Activated naive CD4-positive, alpha-beta T cell treated with anti-CD3 and anti-CD28 coated beads, Interleukin-2, amount 10 ng/mL, durations not matched to agents 7 days and 5 days (primary cell): ENCODE measurements at regions not wholly inside any gene's neighbourhood (a gene's known extent, or its start where the extent isn't known, plus 50 kb on each side); places are given as distances from the start of the nearest gene placed in this dataset.
"Not testable (repeated sequence)": the region's sequence is repeated elsewhere in the genome, so short reads cannot be mapped to it uniquely, and the experiment has no call there.

Experiments
- CTCF ChIA-PET: fragments of 350-600 bp; sonication (Branson Sonifier 250); formaldehyde crosslinking; loops from one replicate; lab custom pipeline; 2021; ENCODE audit warnings: antibody characterized with exemption; lab: Charles Lee
- DNase-seq: peaks from one replicate; pipeline ENCODE4 v3.0.0-alpha.2; 2020
- H3K27ac Mint-ChIP-seq: one replicate; pipeline ENCODE4 v1.8.0; 2021; ENCODE audit warnings: mild to moderate bottlenecking, moderate library complexity, mixed read lengths
- H3K27me3 Mint-ChIP-seq: one replicate; pipeline ENCODE4 v1.8.0; 2021; ENCODE audit warnings: mild to moderate bottlenecking, mixed read lengths
- H3K36me3 Mint-ChIP-seq: one replicate; pipeline ENCODE4 v1.8.0; 2021; ENCODE audit warnings: mixed read lengths
- H3K4me1 Mint-ChIP-seq: one replicate; pipeline ENCODE4 v1.8.0; 2021; ENCODE audit warnings: mixed read lengths
- H3K4me3 Mint-ChIP-seq: one replicate; pipeline ENCODE4 v1.8.0; 2021; ENCODE audit warnings: mild to moderate bottlenecking, moderate library complexity, mixed read lengths
- H3K9me3 Mint-ChIP-seq: one replicate; pipeline ENCODE4 v1.8.0; 2021; ENCODE audit warnings: mixed read lengths

GRCh38 chrX:140447150-140447549 lies 57.7 kb downstream of the SOX3 start:
- H3K4me1 Mint-ChIP-seq: no peaks in the 10 kb centered on the region
- H3K27me3 Mint-ChIP-seq: no peaks in the 10 kb centered on the region
- H3K9me3 Mint-ChIP-seq: no peaks in the 10 kb centered on the region
- no peak for DNase-seq
- H3K36me3 Mint-ChIP-seq: no peaks in the 10 kb centered on the region
- no peak overlapping the region for H3K27ac Mint-ChIP-seq
- CTCF ChIA-PET: no interaction called here
- no peak overlapping the region for H3K4me3 Mint-ChIP-seq

- CTCF ChIA-PET: no interaction called here
- Mint-ChIP-seq H3K27ac (no peak overlapping the region), H3K4me1 (no peaks in the 10 kb centered on the region), H3K27me3 (no peaks in the 10 kb centered on the region), H3K36me3 (no peaks in the 10 kb centered on the region), H3K4me3 (no peak overlapping the region), H3K9me3 (no peaks in the 10 kb centered on the region)
- DNase-seq: no peak
Measured at GRCh38 chrX:140440876-140441275, 64.0 kb downstream of the SOX3 start.

GRCh38 chrX:140439476-140439875 lies 65.4 kb downstream of the SOX3 start:
- Mint-ChIP-seq H3K9me3 (no peaks in the 10 kb centered on the region), H3K36me3 (no peaks in the 10 kb centered on the region), H3K4me1 (no peaks in the 10 kb centered on the region), H3K27me3 (no peaks in the 10 kb centered on the region), H3K27ac (no peak overlapping the region), H3K4me3 (no peak overlapping the region)
- CTCF ChIA-PET: no interaction called here
- no peak for DNase-seq

- DNase-seq: no peak
- Mint-ChIP-seq H3K36me3 (no peaks in the 10 kb centered on the region), H3K9me3 (no peaks in the 10 kb centered on the region), H3K4me3 (no peak overlapping the region), H3K27ac (no peak overlapping the region), H3K4me1 (no peaks in the 10 kb centered on the region), H3K27me3 (no peaks in the 10 kb centered on the region)
- CTCF ChIA-PET: no interaction called here
Measured at GRCh38 chrX:140434347-140434746, 70.5 kb downstream of the SOX3 start.

- no peaks in the 10 kb centered on the region for H3K4me1 Mint-ChIP-seq
- no peak for DNase-seq
- no peak overlapping the region for H3K27ac Mint-ChIP-seq
- no peaks in the 10 kb centered on the region for H3K27me3 Mint-ChIP-seq
- H3K9me3 Mint-ChIP-seq: no peaks in the 10 kb centered on the region
- H3K4me3 Mint-ChIP-seq: no peak overlapping the region
- H3K36me3 Mint-ChIP-seq: no peaks in the 10 kb centered on the region
- CTCF ChIA-PET: no interaction called here
Measured at GRCh38 chrX:140433582-140433981, 71.3 kb downstream of the SOX3 start.

- DNase-seq: no peak
- Mint-ChIP-seq H3K36me3 (no peaks in the 10 kb centered on the region), H3K27me3 (no peaks in the 10 kb centered on the region), H3K27ac (no peak overlapping the region), H3K4me3 (no peak overlapping the region), H3K9me3 (no peaks in the 10 kb centered on the region), H3K4me1 (no peaks in the 10 kb centered on the region)
- CTCF ChIA-PET: no interaction called here
Measured at GRCh38 chrX:140432346-140433175, 72.3 kb downstream of the SOX3 start.

GRCh38 chrX:140431521-140431920 lies 73.3 kb downstream of the SOX3 start:
- no peak for DNase-seq
- H3K4me1 Mint-ChIP-seq: no peaks in the 10 kb centered on the region
- H3K27ac Mint-ChIP-seq: no peak overlapping the region
- H3K36me3 Mint-ChIP-seq: no peaks in the 10 kb centered on the region
- no peak overlapping the region for H3K4me3 Mint-ChIP-seq
- no peaks in the 10 kb centered on the region for H3K9me3 Mint-ChIP-seq
- H3K27me3 Mint-ChIP-seq: no peaks in the 10 kb centered on the region
- CTCF ChIA-PET: no interaction called here

GRCh38 chrX:140425712-140426395 lies 79.0 kb downstream of the SOX3 start:
- CTCF ChIA-PET: no interaction called here
- no peaks in the 10 kb centered on the region for H3K4me1 Mint-ChIP-seq
- DNase-seq: no peak
- no peak overlapping the region for H3K4me3 Mint-ChIP-seq
- no peaks in the 10 kb centered on the region for H3K27me3 Mint-ChIP-seq
- H3K9me3 Mint-ChIP-seq: no peaks in the 10 kb centered on the region
- H3K36me3 Mint-ChIP-seq: no peaks in the 10 kb centered on the region
- H3K27ac Mint-ChIP-seq: no peak overlapping the region

- Mint-ChIP-seq H3K27ac (no peak overlapping the region), H3K4me3 (no peak overlapping the region), H3K4me1 (no peaks in the 10 kb centered on the region), H3K9me3 (no peaks in the 10 kb centered on the region), H3K27me3 (no peaks in the 10 kb centered on the region), H3K36me3 (no peaks in the 10 kb centered on the region)
- CTCF ChIA-PET: no interaction called here
- no peak for DNase-seq
Measured at GRCh38 chrX:140422501-140422900, 82.4 kb downstream of the SOX3 start.

GRCh38 chrX:140402131-140402530 lies 102.7 kb downstream of the SOX3 start:
- CTCF ChIA-PET, H3K27ac Mint-ChIP-seq, H3K9me3 Mint-ChIP-seq, H3K4me3 Mint-ChIP-seq, H3K36me3 Mint-ChIP-seq, H3K27me3 Mint-ChIP-seq, H3K4me1 Mint-ChIP-seq, DNase-seq: not testable (repeated sequence)

- H3K4me1 Mint-ChIP-seq, H3K4me3 Mint-ChIP-seq, H3K9me3 Mint-ChIP-seq, H3K36me3 Mint-ChIP-seq, H3K27me3 Mint-ChIP-seq, CTCF ChIA-PET, H3K27ac Mint-ChIP-seq, DNase-seq: not testable (repeated sequence)
Measured at GRCh38 chrX:140396326-140396725, 108.5 kb downstream of the SOX3 start.

GRCh38 chrX:140393507-140393906 lies 111.4 kb downstream of the SOX3 start:
- DNase-seq: no peak
- Mint-ChIP-seq H3K36me3 (no peaks in the 10 kb centered on the region), H3K4me1 (no peaks in the 10 kb centered on the region), H3K27ac (no peak overlapping the region), H3K4me3 (no peak overlapping the region), H3K9me3 (no peaks in the 10 kb centered on the region), H3K27me3 (no peaks in the 10 kb centered on the region)
- CTCF ChIA-PET: no interaction called here

GRCh38 chrX:140391313-140391712 lies 113.6 kb downstream of the SOX3 start:
- Mint-ChIP-seq H3K9me3 (no peaks in the 10 kb centered on the region), H3K4me3 (no peak overlapping the region), H3K27me3 (no peaks in the 10 kb centered on the region), H3K36me3 (no peaks in the 10 kb centered on the region), H3K27ac (no peak overlapping the region), H3K4me1 (no peaks in the 10 kb centered on the region)
- CTCF ChIA-PET: no interaction called here
- no peak for DNase-seq

GRCh38 chrX:140389331-140389730 lies 115.5 kb downstream of the SOX3 start:
- no peak for DNase-seq
- H3K27me3 Mint-ChIP-seq: no peaks in the 10 kb centered on the region
- H3K9me3 Mint-ChIP-seq: no peaks in the 10 kb centered on the region
- no peak overlapping the region for H3K4me3 Mint-ChIP-seq
- H3K4me1 Mint-ChIP-seq: no peaks in the 10 kb centered on the region
- H3K36me3 Mint-ChIP-seq: no peaks in the 10 kb centered on the region
- no peak overlapping the region for H3K27ac Mint-ChIP-seq
- CTCF ChIA-PET: no interaction called here

- no peaks in the 10 kb centered on the region for H3K4me1 Mint-ChIP-seq
- no peak for DNase-seq
- CTCF ChIA-PET: no interaction called here
- H3K36me3 Mint-ChIP-seq: no peaks in the 10 kb centered on the region
- no peaks in the 10 kb centered on the region for H3K9me3 Mint-ChIP-seq
- H3K4me3 Mint-ChIP-seq: no peak overlapping the region
- no peaks in the 10 kb centered on the region for H3K27me3 Mint-ChIP-seq
- H3K27ac Mint-ChIP-seq: no peak overlapping the region
Measured at GRCh38 chrX:140362861-140363260, 142.0 kb downstream of the SOX3 start.
